Panc1 (cell line): ENCODE measurements at regions not wholly inside any gene's neighbourhood (a gene's known extent, or its start where the extent isn't known, plus 50 kb on each side); places are given as distances from the start of the nearest gene placed in this dataset.

Source experiments
- TCF7L2 ChIP-seq: IDR thresholded peaks from 2 replicates; pipeline ENCODE4 v1.6.1; 2011; ENCODE audit warnings: mild to moderate bottlenecking, low read depth, low read length, inconsistent platforms
- TF ChIP-seq, protein P1 (sequence below): fragments of 450-650 bp; IDR thresholded peaks from 2 replicates; pipeline ENCODE4 v1.5.1; 2017; ENCODE audit warnings: mild to moderate bottlenecking

DNA sequence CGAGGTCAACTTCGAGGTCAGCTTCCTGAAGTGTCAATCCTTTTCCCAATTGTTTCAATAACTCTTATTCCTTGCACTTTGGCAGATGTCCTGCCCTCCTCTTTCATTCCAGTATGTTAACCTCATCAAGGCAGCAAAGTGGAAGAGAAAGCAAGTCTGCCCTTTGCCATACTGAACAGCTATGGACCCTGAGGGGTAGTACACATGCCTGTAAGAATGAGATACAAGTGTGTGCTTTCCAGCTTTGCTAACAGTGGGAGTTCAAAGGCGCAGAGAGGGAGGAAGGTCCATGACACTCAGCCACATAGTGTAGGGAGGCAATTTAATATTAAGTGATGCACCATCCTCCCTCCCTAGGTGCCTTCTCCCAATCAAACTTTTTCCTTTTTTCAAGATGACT, 96.4 kb upstream of the ZCCHC13 start:
- TF ChIP-seq, protein P1, sequence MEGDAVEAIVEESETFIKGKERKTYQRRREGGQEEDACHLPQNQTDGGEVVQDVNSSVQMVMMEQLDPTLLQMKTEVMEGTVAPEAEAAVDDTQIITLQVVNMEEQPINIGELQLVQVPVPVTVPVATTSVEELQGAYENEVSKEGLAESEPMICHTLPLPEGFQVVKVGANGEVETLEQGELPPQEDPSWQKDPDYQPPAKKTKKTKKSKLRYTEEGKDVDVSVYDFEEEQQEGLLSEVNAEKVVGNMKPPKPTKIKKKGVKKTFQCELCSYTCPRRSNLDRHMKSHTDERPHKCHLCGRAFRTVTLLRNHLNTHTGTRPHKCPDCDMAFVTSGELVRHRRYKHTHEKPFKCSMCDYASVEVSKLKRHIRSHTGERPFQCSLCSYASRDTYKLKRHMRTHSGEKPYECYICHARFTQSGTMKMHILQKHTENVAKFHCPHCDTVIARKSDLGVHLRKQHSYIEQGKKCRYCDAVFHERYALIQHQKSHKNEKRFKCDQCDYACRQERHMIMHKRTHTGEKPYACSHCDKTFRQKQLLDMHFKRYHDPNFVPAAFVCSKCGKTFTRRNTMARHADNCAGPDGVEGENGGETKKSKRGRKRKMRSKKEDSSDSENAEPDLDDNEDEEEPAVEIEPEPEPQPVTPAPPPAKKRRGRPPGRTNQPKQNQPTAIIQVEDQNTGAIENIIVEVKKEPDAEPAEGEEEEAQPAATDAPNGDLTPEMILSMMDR, result no peak
- TF ChIP-seq TCF7L2, result no peak
